Hepatocyte (in vitro differentiated cells): ENCODE measurements at regions not wholly inside any gene's neighbourhood (a gene's known extent, or its start where the extent isn't known, plus 50 kb on each side); places are given as distances from the start of the nearest gene placed in this dataset.

ENCODE experiments used
- DNase-seq: peaks from one replicate; pipeline ENCODE4 v3.0.0-alpha.2; 2016; ENCODE audit warnings: low spot score
- H2AFZ ChIP-seq: fragments of 200-600 bp; sonication (generic); 2 replicates; pipeline ENCODE4 v1.6.0; 2016; ENCODE audit warnings: antibody characterized with exemption, mild to moderate bottlenecking
- H3K27ac ChIP-seq: fragments of 200-600 bp; sonication (generic); 2 replicates; pipeline ENCODE4 v1.5.1; 2016; ENCODE audit warnings: mild to moderate bottlenecking
- H3K27me3 ChIP-seq: fragments of 200-600 bp; sonication (generic); 2 replicates; pipeline ENCODE4 v1.6.1; 2016
- H3K36me3 ChIP-seq: fragments of 200-600 bp; sonication (generic); replicated peaks from 2 replicates; pipeline ENCODE4 v1.5.1; 2016; ENCODE audit warnings: low read depth; ENCODE audit not compliant: insufficient read depth
- H3K4me1 ChIP-seq: fragments of 200-600 bp; sonication (generic); 2 replicates; pipeline ENCODE4 v1.5.1; 2016; ENCODE audit warnings: mild to moderate bottlenecking, moderate library complexity; ENCODE audit not compliant: insufficient read depth
- H3K4me2 ChIP-seq: fragments of 200-600 bp; sonication (generic); 2 replicates; pipeline ENCODE4 v1.6.0; 2016
- H3K4me3 ChIP-seq: fragments of 200-600 bp; sonication (generic); 2 replicates; pipeline ENCODE4 v1.5.1; 2016; ENCODE audit warnings: mild to moderate bottlenecking
- H3K79me2 ChIP-seq: fragments of 200-600 bp; sonication (generic); 2 replicates; pipeline ENCODE4 v1.6.0; 2017; ENCODE audit warnings: mild to moderate bottlenecking
- H3K9me2 ChIP-seq: fragments of 200-600 bp; sonication (generic); replicated peaks from 2 replicates; pipeline ENCODE4 v1.6.0; 2017; ENCODE audit warnings: mild to moderate bottlenecking; ENCODE audit not compliant: insufficient read depth
- H3K9me3 ChIP-seq: fragments of 200-600 bp; sonication (generic); 2 replicates; pipeline ENCODE4 v1.5.1; 2016; ENCODE audit warnings: low read depth, mild to moderate bottlenecking
- H4K20me1 ChIP-seq: fragments of 200-600 bp; sonication (generic); 2 replicates; pipeline ENCODE4 v1.6.0; 2016; ENCODE audit warnings: mild to moderate bottlenecking; ENCODE audit not compliant: insufficient read depth, poor library complexity, severe bottlenecking
- EZH2 ChIP-seq: fragments of 200-600 bp; sonication (generic); IDR thresholded peaks from 2 replicates; pipeline ENCODE4 v1.6.1; 2016; ENCODE audit warnings: antibody characterized with exemption, mild to moderate bottlenecking, borderline replicate concordance
- EZH2phosphoT487 ChIP-seq: fragments of 200-600 bp; sonication (generic); IDR thresholded peaks from one replicate; pipeline ENCODE4 v1.6.1; 2018; ENCODE audit warnings: antibody characterized with exemption, mild to moderate bottlenecking, low read depth, moderate library complexity; ENCODE audit not compliant: unreplicated experiment, severe bottlenecking
- WGBS: methylation state at CpG from one replicate; pipeline ENCODE4 v1.1.6; 2016; ENCODE audit warnings: low lambda C conversion rate; ENCODE audit errors: missing lambda C conversion rate; 5-methylcytosine and 5-hydroxymethylcytosine counted together
- TF ChIP-seq, protein P1 (sequence below): fragments of 200-600 bp; sonication (generic); IDR thresholded peaks from 2 replicates; pipeline ENCODE4 v1.5.1; 2016; ENCODE audit warnings: antibody characterized with exemption, mild to moderate bottlenecking; ENCODE audit not compliant: poor library complexity

- no peaks in the 10 kb centered on the region for H3K9me2 ChIP-seq
- H3K27me3 ChIP-seq = no peaks in the 10 kb centered on the region
- no peak overlapping the region for H2AFZ ChIP-seq
- no peak for DNase-seq
- H3K79me2 ChIP-seq = no peaks in the 10 kb centered on the region
- no peaks in the 10 kb centered on the region for H3K36me3 ChIP-seq
- 65% methylated on average over 3 of the region's 3 CpGs for WGBS
- peak overlapping the region; percentile 62 for H3K27ac ChIP-seq
- no peaks in the 10 kb centered on the region for H4K20me1 ChIP-seq
- H3K9me3 ChIP-seq = no peaks in the 10 kb centered on the region
- no peak for TF ChIP-seq EZH2
- TF ChIP-seq, protein P1, sequence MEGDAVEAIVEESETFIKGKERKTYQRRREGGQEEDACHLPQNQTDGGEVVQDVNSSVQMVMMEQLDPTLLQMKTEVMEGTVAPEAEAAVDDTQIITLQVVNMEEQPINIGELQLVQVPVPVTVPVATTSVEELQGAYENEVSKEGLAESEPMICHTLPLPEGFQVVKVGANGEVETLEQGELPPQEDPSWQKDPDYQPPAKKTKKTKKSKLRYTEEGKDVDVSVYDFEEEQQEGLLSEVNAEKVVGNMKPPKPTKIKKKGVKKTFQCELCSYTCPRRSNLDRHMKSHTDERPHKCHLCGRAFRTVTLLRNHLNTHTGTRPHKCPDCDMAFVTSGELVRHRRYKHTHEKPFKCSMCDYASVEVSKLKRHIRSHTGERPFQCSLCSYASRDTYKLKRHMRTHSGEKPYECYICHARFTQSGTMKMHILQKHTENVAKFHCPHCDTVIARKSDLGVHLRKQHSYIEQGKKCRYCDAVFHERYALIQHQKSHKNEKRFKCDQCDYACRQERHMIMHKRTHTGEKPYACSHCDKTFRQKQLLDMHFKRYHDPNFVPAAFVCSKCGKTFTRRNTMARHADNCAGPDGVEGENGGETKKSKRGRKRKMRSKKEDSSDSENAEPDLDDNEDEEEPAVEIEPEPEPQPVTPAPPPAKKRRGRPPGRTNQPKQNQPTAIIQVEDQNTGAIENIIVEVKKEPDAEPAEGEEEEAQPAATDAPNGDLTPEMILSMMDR = no peak
- TF ChIP-seq EZH2phosphoT487 = no peak
- no peak overlapping the region for H3K4me3 ChIP-seq
- peaks cover 17% of the 10 kb centered on the region for H3K4me1 ChIP-seq
- H3K4me2 ChIP-seq = peak overlapping the region; percentile 26
Measured at GRCh38 chr1:83802023-83802422, 196.9 kb downstream of the TTLL7 start.

DNA sequence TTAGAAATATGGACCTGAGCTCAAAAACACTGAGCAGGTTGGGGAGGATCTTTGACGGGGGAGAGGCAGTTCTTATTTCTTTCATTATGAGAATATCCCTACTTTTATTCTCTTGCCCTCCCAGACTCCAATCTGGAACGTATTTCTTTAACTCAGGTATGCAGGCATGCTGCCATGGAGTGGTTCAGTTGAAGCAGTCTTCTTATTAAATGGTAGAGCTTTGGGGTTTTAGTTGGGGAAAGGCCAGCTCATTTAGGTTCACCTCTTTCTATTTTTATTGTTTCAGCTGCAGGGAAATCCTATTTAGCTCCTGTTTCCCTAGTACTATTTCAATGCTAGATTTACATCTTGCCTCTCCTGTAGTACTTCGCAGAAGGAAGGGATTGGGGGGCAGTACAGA, 198.9 kb downstream of the TTLL7 start:
- Histone ChIP-seq H3K9me3 (no peaks in the 10 kb centered on the region), H3K4me1 (peaks cover 17% of the 10 kb centered on the region), H3K27me3 (no peaks in the 10 kb centered on the region), H3K4me2 (no peak overlapping the region), H3K27ac (no peak overlapping the region), H2AFZ (no peak overlapping the region), H3K4me3 (no peak overlapping the region), H3K79me2 (no peaks in the 10 kb centered on the region), H3K36me3 (no peaks in the 10 kb centered on the region), H3K9me2 (no peaks in the 10 kb centered on the region), H4K20me1 (no peaks in the 10 kb centered on the region)
- no peak for DNase-seq
- 62% methylated on average over 3 of the region's 3 CpGs for WGBS
- TF ChIP-seq, protein P1 = no peak
- TF ChIP-seq EZH2phosphoT487 = no peak
- no peak for TF ChIP-seq EZH2

GRCh38 chr1:83799594-83799993, 199.3 kb downstream of the TTLL7 start:
- no peaks in the 10 kb centered on the region for H3K9me2 ChIP-seq
- H3K79me2 ChIP-seq = no peaks in the 10 kb centered on the region
- TF ChIP-seq EZH2 (no peak), EZH2phosphoT487 (no peak)
- TF ChIP-seq, protein P1 = no peak
- no peak overlapping the region for H3K27ac ChIP-seq
- no peak for DNase-seq
- no peaks in the 10 kb centered on the region for H3K9me3 ChIP-seq
- no peak overlapping the region for H2AFZ ChIP-seq
- H3K36me3 ChIP-seq = no peaks in the 10 kb centered on the region
- H3K4me3 ChIP-seq = no peak overlapping the region
- no peaks in the 10 kb centered on the region for H4K20me1 ChIP-seq
- H3K4me1 ChIP-seq = peaks cover 17% of the 10 kb centered on the region
- no peak overlapping the region for H3K4me2 ChIP-seq
- WGBS = 33% methylated on average over 1 of the region's 1 CpG
- no peaks in the 10 kb centered on the region for H3K27me3 ChIP-seq

DNA sequence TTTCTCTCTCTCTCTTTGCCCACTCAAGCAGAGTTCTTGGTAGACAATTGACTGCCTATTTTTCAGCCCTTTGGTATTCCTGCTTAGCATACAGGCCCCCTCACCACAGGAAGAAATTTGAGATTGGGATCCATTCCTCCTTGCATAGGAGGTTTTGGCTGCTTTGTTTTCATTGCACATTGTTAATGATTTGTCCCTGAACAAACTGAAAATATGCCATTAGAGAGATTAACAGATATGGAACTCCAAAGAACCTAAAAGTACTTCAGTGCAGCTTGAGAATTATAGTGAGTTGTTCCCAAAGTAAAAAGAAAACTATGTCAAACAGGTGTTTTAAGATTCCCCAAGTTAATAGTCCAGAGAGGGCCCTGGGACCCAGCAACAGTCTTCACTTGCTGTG, 200.0 kb downstream of the TTLL7 start:
- H4K20me1 ChIP-seq = no peaks in the 10 kb centered on the region
- DNase-seq = no peak
- no peaks in the 10 kb centered on the region for H3K9me3 ChIP-seq
- H3K9me2 ChIP-seq = no peaks in the 10 kb centered on the region
- no peak overlapping the region for H2AFZ ChIP-seq
- H3K79me2 ChIP-seq = no peaks in the 10 kb centered on the region
- no peak overlapping the region for H3K4me2 ChIP-seq
- no peaks in the 10 kb centered on the region for H3K36me3 ChIP-seq
- no peaks in the 10 kb centered on the region for H3K27me3 ChIP-seq
- TF ChIP-seq, protein P1 = no peak
- TF ChIP-seq EZH2 = no peak
- peaks cover 17% of the 10 kb centered on the region for H3K4me1 ChIP-seq
- H3K4me3 ChIP-seq = no peak overlapping the region
- no peak overlapping the region for H3K27ac ChIP-seq
